G401 (cell line): ENCODE measurements at regions not wholly inside any gene's neighbourhood (a gene's known extent, or its start where the extent isn't known, plus 50 kb on each side); places are given as distances from the start of the nearest gene placed in this dataset.

Experiments
- DNase-seq: peaks from one replicate; pipeline ENCODE4 v3.0.0-alpha.2; 2015; ENCODE audit warnings: low spot score
- in situ Hi-C: cut with HindIII; loops from 2 replicates; pipeline ENCODE4 v1.10.0; 2016; ENCODE audit warnings: low sequenced_read_pairs, mixed read lengths

- no peak for DNase-seq
- in situ Hi-C loops = no loop called here
Measured at GRCh38 chr2:223219872-223220657, 168.1 kb downstream of the KCNE4 start.

GRCh38 chr2:223220658-223220925 is 168.6 kb downstream of the KCNE4 start:
- no peak for DNase-seq
- in situ Hi-C loops = no loop called here

DNA sequence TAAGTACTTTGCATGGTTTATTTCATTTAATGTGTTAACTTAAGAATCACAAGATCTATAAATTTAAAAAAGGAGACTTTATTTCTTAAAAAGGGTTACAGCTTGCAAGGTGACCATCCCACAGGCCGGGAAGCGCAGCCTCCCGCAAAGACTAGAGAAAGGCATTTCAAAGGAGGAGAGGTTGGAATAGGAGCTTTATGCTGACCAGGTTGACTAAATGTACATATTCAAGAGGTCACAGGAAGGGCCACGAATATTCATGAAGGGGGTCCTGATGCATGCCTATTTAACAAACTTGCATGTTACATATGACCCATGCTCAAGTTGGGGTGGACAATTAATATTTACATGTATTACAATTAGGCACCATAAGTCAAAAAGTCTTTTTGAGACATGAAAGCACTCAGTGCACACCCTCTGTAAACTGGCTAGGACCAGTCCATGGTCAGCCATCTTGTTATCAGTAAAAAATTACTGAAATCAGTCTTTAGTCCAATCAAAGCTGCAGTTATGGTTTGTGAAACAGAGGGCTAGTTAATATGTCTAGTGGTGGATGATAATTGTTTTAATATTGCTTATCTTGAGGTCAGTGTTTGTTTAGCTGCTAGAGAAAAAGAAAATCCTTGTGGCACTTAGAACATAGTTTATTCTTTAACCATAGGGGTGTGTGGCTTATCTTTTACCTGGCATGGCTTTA is 169.3 kb downstream of the KCNE4 start:
- DNase-seq = no peak
- in situ Hi-C loops = no loop called here

DNA sequence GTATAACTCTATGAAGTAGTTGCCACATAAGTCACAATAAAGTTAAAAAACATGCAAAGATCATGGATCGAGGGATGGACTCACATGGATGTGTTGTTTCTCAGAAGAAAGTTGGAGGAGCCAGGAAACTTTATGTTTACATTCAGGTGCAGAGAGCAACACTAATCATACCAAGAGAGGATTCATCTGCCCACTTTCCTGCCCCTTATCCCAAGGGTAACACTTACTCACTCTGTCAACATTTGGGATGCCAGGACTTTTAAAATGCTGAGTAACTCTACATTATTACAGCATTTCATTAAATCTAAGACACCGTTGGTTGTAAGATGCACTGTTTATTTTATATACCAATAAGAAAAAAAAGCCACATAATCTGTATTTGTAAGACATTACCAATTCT is 170.4 kb downstream of the KCNE4 start:
- DNase-seq = no peak

GRCh38 chr2:223223156-223223555 is 171.2 kb downstream of the KCNE4 start:
- in situ Hi-C loops = no loop called here
- no peak for DNase-seq

More for the DNA sequence above, 170.4 kb downstream of the KCNE4 start:
- in situ Hi-C loops = no loop called here

DNA sequence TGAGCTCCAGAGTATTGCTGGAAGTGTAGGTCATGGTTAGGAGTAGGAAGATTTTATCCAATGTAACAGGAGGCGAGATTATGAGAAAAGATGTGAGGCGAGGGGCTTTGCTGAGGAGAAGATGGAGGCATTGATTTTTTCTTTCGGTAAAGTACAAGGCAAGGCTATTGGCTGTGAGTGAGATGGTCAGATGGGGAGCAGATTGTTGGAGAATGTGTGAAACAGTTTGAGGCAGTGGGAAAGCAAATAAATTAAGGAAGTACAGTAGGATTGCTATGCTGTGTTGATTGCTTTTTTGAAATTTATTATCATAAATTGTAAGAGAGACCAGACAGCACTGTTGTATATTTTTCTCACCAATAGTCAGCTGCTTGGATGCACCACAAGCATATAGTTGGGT is 173.3 kb downstream of the KCNE4 start:
- DNase-seq = no peak
- in situ Hi-C loops = no loop called here

GRCh38 chr2:223226264-223226663 is 174.3 kb downstream of the KCNE4 start:
- in situ Hi-C loops = no loop called here
- DNase-seq = no peak

DNA sequence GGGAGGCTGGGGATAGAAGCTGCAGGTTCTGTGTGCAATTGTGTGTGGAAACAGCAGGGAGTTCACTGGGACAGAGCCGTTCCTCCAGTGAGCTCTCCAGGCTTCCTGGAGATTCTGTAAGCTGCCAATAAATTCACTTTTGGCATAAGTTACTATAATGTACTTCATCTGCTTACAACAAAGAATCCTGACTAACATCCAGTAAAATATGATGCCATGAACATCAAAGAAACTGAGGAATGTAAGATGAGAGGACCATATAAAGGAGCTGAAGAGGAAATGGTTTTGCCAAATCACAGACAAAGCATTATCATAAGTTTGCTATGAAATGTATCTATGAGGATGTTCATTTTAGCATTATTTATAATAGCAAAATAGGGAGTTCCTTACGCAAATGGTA is 175.3 kb downstream of the KCNE4 start:
- in situ Hi-C loops = no loop called here
- no peak for DNase-seq

- DNase-seq = no peak
- in situ Hi-C loops = no loop called here
Measured at GRCh38 chr2:223228871-223229270, 176.9 kb downstream of the KCNE4 start.

DNA sequence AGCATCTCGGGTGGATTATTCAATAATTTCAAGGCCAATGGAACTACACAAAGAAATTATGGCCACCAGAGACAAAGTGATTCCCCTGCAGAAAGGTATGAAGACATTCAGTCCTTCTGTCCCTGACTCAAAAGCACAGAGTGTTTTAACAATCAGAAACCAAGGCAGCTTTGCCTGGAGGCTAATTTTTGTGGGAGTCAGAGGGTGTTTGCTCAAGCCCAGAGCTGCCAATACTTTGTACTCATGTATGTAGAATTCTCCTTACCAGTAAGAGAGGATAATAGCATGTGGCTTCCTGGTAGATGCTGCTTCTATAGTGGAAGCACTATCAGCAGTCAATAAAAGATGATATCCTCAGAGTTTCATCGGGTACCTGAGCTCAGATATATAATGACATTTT is 178.4 kb downstream of the KCNE4 start:
- DNase-seq = no peak
- in situ Hi-C loops = no loop called here

- in situ Hi-C loops = no loop called here
- no peak for DNase-seq
Measured at GRCh38 chr2:223232285-223232684, 180.3 kb downstream of the KCNE4 start.

DNA sequence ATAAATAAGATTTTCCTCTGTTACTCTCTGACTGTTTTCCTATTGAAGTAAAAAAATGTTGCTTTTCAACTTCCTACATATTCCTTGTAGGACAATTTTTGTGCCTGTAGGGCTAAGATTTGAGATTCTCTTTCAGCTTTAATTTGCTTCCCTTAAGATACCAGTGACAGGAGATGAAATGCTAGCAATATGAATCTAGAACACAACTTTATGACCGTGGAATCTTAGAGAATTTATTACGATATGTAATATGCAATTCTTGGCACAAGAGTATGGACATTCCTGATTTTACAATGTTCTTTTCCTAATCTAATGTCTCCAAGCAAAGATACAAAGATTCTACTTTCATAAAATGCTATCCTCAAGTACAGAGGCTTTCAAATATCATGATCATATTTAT is 180.9 kb downstream of the KCNE4 start:
- in situ Hi-C loops = no loop called here

GRCh38 chr2:223235986-223236385 is 184.0 kb downstream of the KCNE4 start:
- in situ Hi-C loops = no loop called here
- no peak for DNase-seq

More for the DNA sequence above, 180.9 kb downstream of the KCNE4 start:
- no peak for DNase-seq

DNA sequence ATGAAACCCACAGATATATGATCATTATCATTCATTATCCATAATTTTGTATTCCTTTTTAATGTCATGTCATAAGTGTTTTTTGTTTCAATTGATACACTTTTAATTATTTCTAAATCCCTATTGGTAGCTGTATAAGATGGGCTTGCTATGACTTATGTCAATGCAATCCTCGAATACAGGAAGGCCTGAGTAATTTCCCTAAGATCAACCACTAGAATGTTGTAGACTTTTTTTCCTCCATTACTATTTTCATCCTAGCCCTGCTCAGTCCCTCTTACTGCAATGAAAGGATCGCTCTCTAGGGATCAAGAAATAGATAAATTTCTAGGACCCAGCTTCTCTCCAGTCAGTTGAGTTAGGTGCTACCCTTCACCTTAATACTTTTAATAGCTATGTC is 186.3 kb downstream of the KCNE4 start:
- in situ Hi-C loops = no loop called here
- no peak for DNase-seq

GRCh38 chr2:223243233-223243632 is 191.2 kb downstream of the KCNE4 start:
- DNase-seq = no peak
- in situ Hi-C loops = no loop called here

DNA sequence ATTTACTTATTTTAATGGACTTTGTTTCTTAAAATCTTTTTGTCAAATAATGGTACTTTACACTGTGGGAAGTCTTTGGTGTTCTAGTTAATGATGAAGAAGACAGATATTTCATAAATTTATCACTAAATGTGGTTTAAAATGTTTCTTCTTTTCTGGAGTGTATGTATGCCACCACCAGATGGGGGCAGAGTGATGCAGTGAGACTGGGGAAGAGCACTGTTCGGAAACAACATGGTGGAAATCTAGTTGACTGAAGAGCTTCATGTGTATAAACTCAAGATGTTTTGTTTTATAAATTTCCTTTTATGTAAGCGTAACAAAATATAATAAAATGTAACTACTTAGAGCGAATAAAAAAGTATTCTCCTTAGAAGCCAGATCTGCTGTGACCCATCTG is 195.1 kb downstream of the KCNE4 start:
- DNase-seq = no peak
- in situ Hi-C loops = no loop called here

GRCh38 chr2:223251656-223252229 is 199.8 kb downstream of the KCNE4 start:
- in situ Hi-C loops = no loop called here
- DNase-seq = no peak

- in situ Hi-C loops = no loop called here
- DNase-seq = no peak
Measured at GRCh38 chr2:223260681-223261080, 208.7 kb downstream of the KCNE4 start.

- DNase-seq = no peak
- in situ Hi-C loops = no loop called here
Measured at GRCh38 chr2:223262946-223263345, 211.0 kb downstream of the KCNE4 start.

DNA sequence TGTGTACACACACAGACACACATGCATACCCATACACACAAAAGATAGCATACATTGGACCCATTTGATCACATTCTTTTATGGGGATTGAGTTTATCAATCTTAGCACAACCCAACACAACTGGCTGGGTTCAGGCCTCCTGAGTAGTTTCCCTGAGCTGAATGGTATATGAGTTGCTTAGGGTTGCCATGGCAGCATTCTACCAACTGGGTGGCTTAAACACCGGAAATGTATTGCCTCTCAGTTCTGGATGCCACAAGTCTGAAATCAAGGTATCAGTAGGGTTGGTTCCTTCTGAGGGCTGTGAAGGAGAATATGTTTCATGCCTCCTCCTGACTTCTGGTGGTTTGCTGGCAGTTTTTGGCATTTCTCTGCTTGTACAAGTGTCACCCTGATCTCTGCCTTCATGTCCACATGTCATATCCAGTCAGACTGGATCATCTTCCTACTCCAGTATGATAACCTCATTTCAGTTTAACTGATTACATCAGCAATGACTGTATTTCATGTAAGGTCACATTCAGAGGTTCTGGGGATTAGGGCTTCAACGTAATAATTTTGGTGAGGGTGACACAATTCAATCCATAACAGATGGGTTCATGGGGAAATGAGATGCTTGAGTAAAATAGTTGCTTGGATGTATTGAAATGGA is 212.7 kb downstream of the KCNE4 start:
- in situ Hi-C loops = no loop called here

More for the DNA sequence above, 212.7 kb downstream of the KCNE4 start:
- DNase-seq = no peak
